K562 (cell line): ENCODE measurements at regions not wholly inside any gene's neighbourhood (a gene's known extent, or its start where the extent isn't known, plus 50 kb on each side); places are given as distances from the start of the nearest gene placed in this dataset.

Experiments used
- BHLHE40 ChIP-seq: IDR thresholded peaks from 2 replicates; pipeline ENCODE4 v1.6.1; 2011; ENCODE audit warnings: low read length, improper control_type of control experiment
- CHD4 ChIP-seq: fragments of 200-600 bp; sonication (generic); IDR thresholded peaks from 3 replicates; pipeline ENCODE4 v1.6.1; 2012; ENCODE audit warnings: low read depth, mild to moderate bottlenecking, mixed read lengths, low read length, inconsistent platforms; ENCODE audit not compliant: insufficient read depth, insufficient replicate concordance, poor library complexity, severe bottlenecking
- CREM ChIP-seq: IDR thresholded peaks from 2 replicates; pipeline ENCODE4 v1.6.1; 2014; ENCODE audit warnings: antibody characterized with exemption, low read depth
- CTCF ChIP-seq, 3 experiments: IDR thresholded peaks in 2 of 3; conservative IDR thresholded peaks in 1 of 3; 2 replicates each; pipeline ENCODE4 v1.5.1; 2011 to 2012; ENCODE audit warnings: low read length in 3 of 3, mild to moderate bottlenecking in 3 of 3, control low read depth in 2 of 3, improper control_type of control experiment in 1 of 3, inconsistent platforms in 1 of 3, low read depth in 1 of 3, mixed read lengths in 1 of 3, moderate library complexity in 1 of 3; ENCODE audit not compliant: insufficient read depth in 2 of 3
- GATAD2A ChIP-seq: fragments of 450-650 bp; IDR thresholded peaks from 2 replicates; pipeline ENCODE4 v1.6.1; 2017
- GTF2F1 ChIP-seq: IDR thresholded peaks from 2 replicates; pipeline ENCODE4 v1.6.1; 2011; ENCODE audit warnings: low read depth, low read length, improper control_type of control experiment
- MAZ ChIP-seq, 2 experiments: fragments of 450-650 bp in 1 of 2; sonication (generic) in 1 of 2; formaldehyde crosslinking; IDR thresholded peaks in 1 of 2; conservative IDR thresholded peaks in 1 of 2; 2 replicates each; pipeline versions ENCODE4 v1.4.0 to v1.5.0; 2020; ENCODE audit warnings: mild to moderate bottlenecking in 1 of 2, missing genetic modification reagents in 1 of 2
- NR3C1 ChIP-seq: sonication (generic); formaldehyde crosslinking; IDR thresholded peaks from 2 replicates; pipeline ENCODE4 v1.8.1; 2022; ENCODE audit warnings: missing genetic modification reagents
- RAD51 ChIP-seq: fragments of 450-650 bp; IDR thresholded peaks from 2 replicates; pipeline ENCODE4 v1.7.1; 2016; ENCODE audit warnings: low read depth, mild to moderate bottlenecking, borderline replicate concordance
- RCOR1 ChIP-seq, 2 experiments: IDR thresholded peaks; 2 replicates each; pipeline ENCODE4 v1.6.1; 2012; ENCODE audit warnings: low read depth in 2 of 2, low read length in 2 of 2, borderline replicate concordance in 1 of 2, improper control_type of control experiment in 1 of 2
- SMAD2 ChIP-seq: fragments of 150-350 bp; IDR thresholded peaks from 2 replicates; pipeline ENCODE4 v1.6.1; 2014; ENCODE audit warnings: low read depth, mild to moderate bottlenecking, low read length
- TEAD1 ChIP-seq, 2 experiments: fragments of 450-650 bp in 1 of 2; sonication (generic) in 1 of 2; formaldehyde crosslinking; IDR thresholded peaks; 2 replicates each; pipeline versions ENCODE4 v1.4.0 to v1.8.0; 2020 to 2022; ENCODE audit warnings: mild to moderate bottlenecking in 2 of 2, missing genetic modification reagents in 1 of 2
- ZNF764 ChIP-seq: fragments of 250-450 bp; sonication (Bioruptor Pico); IDR thresholded peaks from 2 replicates; pipeline ENCODE4 v1.4.0; 2020; ENCODE audit warnings: low read depth, mild to moderate bottlenecking, moderate library complexity

GRCh38 chr6:14718861-14719260, 527.0 kb upstream of the JARID2 start:
- no peak for TF ChIP-seq TEAD1 (CRISPR knock-in tag; IDR thresholded peaks at IDR 0.05)
- TF ChIP-seq SMAD2 = no peak
- TF ChIP-seq MAZ (CRISPR knock-in tag; conservative IDR thresholded peaks at IDR 0.05 in 1 of 2, IDR thresholded peaks at IDR 0.05 in 1 of 2) = no peak
- no peak for TF ChIP-seq CTCF (IDR thresholded peaks at IDR 0.05 in 2 of 3, conservative IDR thresholded peaks at IDR 0.05 in 1 of 3; ENCODE audit: insufficient read depth in 2 of 3, low read depth in 1 of 3, low read length in 3 of 3)
- no peak for TF ChIP-seq GATAD2A
- no peak for TF ChIP-seq RCOR1 (IDR thresholded peaks at IDR 0.05; ENCODE audit: borderline replicate concordance in 1 of 2, low read depth in 2 of 2, low read length in 2 of 2)
- TF ChIP-seq GTF2F1 = no peak
- TF ChIP-seq CREM = no peak
- TF ChIP-seq BHLHE40 = no peak
- no peak for TF ChIP-seq NR3C1 (CRISPR knock-in tag)
- TF ChIP-seq ZNF764 (CRISPR knock-in tag) = no peak
- TF ChIP-seq RAD51 = no peak
- no peak for TF ChIP-seq CHD4
